ENCODE measurements at regions not wholly inside any gene's neighbourhood (a gene's known extent, or its start where the extent isn't known, plus 50 kb on each side); places are given as distances from the start of the nearest gene placed in this dataset.

GRCh38 chr16:62816971-62817519 lies 780.8 kb upstream of the CDH8 start:
- H3K79me2 ChIP-seq (ENCODE audit: insufficient read depth, low read length): no peaks in the 10 kb centered on the region
- Mint-ChIP-seq H3K4me3 (no peak overlapping the region), H3K4me1 (no peaks in the 10 kb centered on the region), H3K27me3 (ENCODE audit: low read depth) (no peaks in the 10 kb centered on the region), H3K27ac (no peak overlapping the region), H3K9me3 (no peaks in the 10 kb centered on the region; a peak in 2 of 5 replicates), H3K36me3 (ENCODE audit: insufficient read depth in 1 of 3, low read depth in 3 of 3) (no peaks in the 10 kb centered on the region)
- H3K79me1 ChIP-seq (ENCODE audit: insufficient read depth, low read depth, low read length, poor library complexity, severe bottlenecking): no peaks in the 10 kb centered on the region
- H3K4me2 ChIP-seq (ENCODE audit: insufficient read depth, insufficient read length, low read length): no peak overlapping the region
- H3K4ac ChIP-seq (ENCODE audit: low read depth, low read length): no peak overlapping the region
- no peak overlapping the region for H3K14ac ChIP-seq (ENCODE audit: insufficient read depth, low read length)
- TF ChIP-seq CTCF (conservative IDR thresholded peaks at IDR 0.05): no peak
- H2BK20ac ChIP-seq (ENCODE audit: low read depth, low read length, poor library complexity, severe bottlenecking): no peak overlapping the region
- H3K23me2 ChIP-seq (ENCODE audit: insufficient read length, low read depth, low read length, poor library complexity, severe bottlenecking): no peaks in the 10 kb centered on the region
- no peak for DNase-seq
- H3K27me3 ChIP-seq (ENCODE audit: insufficient read depth, low read length): no peaks in the 10 kb centered on the region
- no peak overlapping the region for H3K56ac ChIP-seq (ENCODE audit: insufficient read length, low read depth, low read length)
- no peak overlapping the region for H4K5ac ChIP-seq (ENCODE audit: insufficient read length, low read depth, low read length)
- no peaks in the 10 kb centered on the region for H4K20me1 ChIP-seq (ENCODE audit: control insufficient read depth, insufficient read depth, insufficient read length)
- no peak overlapping the region for H2AFZ ChIP-seq (ENCODE audit: low read length)
- H3T11ph ChIP-seq (ENCODE audit: low read length): no peak overlapping the region
- H3K9ac ChIP-seq (ENCODE audit: extremely low read depth, insufficient read length, low read length): no peak overlapping the region
- no peak overlapping the region for H2BK15ac ChIP-seq (ENCODE audit: low read depth, low read length)
- WGBS (ENCODE audit: extremely low coverage, insufficient read length, low lambda C conversion rate): no CpG with 5 or more reads among the region's 3 CpGs
- no peak overlapping the region for H3K18ac ChIP-seq (ENCODE audit: insufficient read length, low read depth, low read length)
- no peak overlapping the region for H2BK12ac ChIP-seq (ENCODE audit: insufficient read length, low read depth, low read length)
- no peaks in the 10 kb centered on the region for H3K4me1 ChIP-seq (ENCODE audit: insufficient read depth, low read length)
- no peaks in the 10 kb centered on the region for H3K9me3 ChIP-seq (ENCODE audit: control insufficient read depth, low read depth, low read length)
- H2BK5ac ChIP-seq (ENCODE audit: insufficient read length, low read length): no peak overlapping the region
- H2AK5ac ChIP-seq (ENCODE audit: insufficient read length, low read length): no peak overlapping the region
- H4K91ac ChIP-seq (ENCODE audit: insufficient read length, low read depth, low read length): no peak overlapping the region
- H4K8ac ChIP-seq (replicated peaks; ENCODE audit: insufficient read length, low read depth, low read length): no peak overlapping the region
- H3K27ac ChIP-seq (ENCODE audit: insufficient read length, low read depth, low read length): no peak overlapping the region
- H3K23ac ChIP-seq (ENCODE audit: insufficient read length, low read depth, low read length): no peak overlapping the region
- H2BK120ac ChIP-seq (ENCODE audit: low read depth, low read length, poor library complexity, severe bottlenecking): no peak overlapping the region

Data from H9 (cell line).